Thyroid gland (tissue), 4 donors: ENCODE measurements at regions not wholly inside any gene's neighbourhood (a gene's known extent, or its start where the extent isn't known, plus 50 kb on each side); places are given as distances from the start of the nearest gene placed in this dataset.
"Not testable (repeated sequence)": the region's sequence is repeated elsewhere in the genome, so short reads cannot be mapped to it uniquely, and the experiment has no call there.

ENCODE experiments used
- DNase-seq, 2 donors: peaks; one replicate each; pipeline ENCODE4 v3.0.0-alpha.2; 2019
- H3K27ac ChIP-seq, 3 donors: fragments of 200-600 bp; sonication (generic); 1 replicate in 2 of 3; 2 replicates in 1 of 3; pipeline ENCODE4 v1.5.1; 2016 to 2019; ENCODE audit warnings: mild to moderate bottlenecking in 1 of 3, moderate library complexity in 1 of 3
- H3K27me3 ChIP-seq: fragments of 200-600 bp; sonication (generic); one replicate; pipeline ENCODE4 v1.5.1; 2019
- H3K36me3 ChIP-seq, 2 donors: fragments of 200-600 bp; sonication (generic); one replicate each; pipeline ENCODE4 v1.5.1; 2016 to 2019
- H3K4me1 ChIP-seq, 2 donors: fragments of 200-600 bp; sonication (generic); one replicate each; pipeline ENCODE4 v1.5.1; 2017 to 2019
- H3K4me3 ChIP-seq, 3 donors: fragments of 200-600 bp; sonication (generic); replicated peaks in 1 of 3; 1 replicate in 2 of 3; 2 replicates in 1 of 3; pipeline ENCODE4 v1.5.1; 2016; ENCODE audit warnings: mild to moderate bottlenecking in 1 of 3
- H3K9me3 ChIP-seq: fragments of 200-600 bp; sonication (generic); one replicate; pipeline ENCODE4 v1.5.1; 2017
- POLR2A ChIP-seq, 2 donors: fragments of 450-650 bp; IDR thresholded peaks; one replicate each; pipeline ENCODE4 v1.6.1; 2017; ENCODE audit warnings: antibody characterized with exemption in 2 of 2, mild to moderate bottlenecking in 2 of 2, moderate library complexity in 1 of 2
- WGBS, 2 donors: methylation state at CpG; one replicate each; pipeline ENCODE4 v1.1.5; 2017; 5-methylcytosine and 5-hydroxymethylcytosine counted together
- intact Hi-C: fragments of 100-400 bp; cut with DNase I; formaldehyde crosslinking; loops from one replicate; pipeline ENCODE4 v1.15.1; 2023
- TF ChIP-seq, protein P1 (sequence below), 6 experiments: fragments of 200-600 bp in 3 of 6; fragments of 450-650 bp in 3 of 6; sonication (generic) in 3 of 6; IDR thresholded peaks; one replicate each; pipeline ENCODE4 v1.5.1; 2016 to 2019; ENCODE audit warnings: antibody characterized with exemption in 6 of 6, mild to moderate bottlenecking in 2 of 6, inconsistent platforms in 1 of 6, moderate library complexity in 1 of 6

DNA sequence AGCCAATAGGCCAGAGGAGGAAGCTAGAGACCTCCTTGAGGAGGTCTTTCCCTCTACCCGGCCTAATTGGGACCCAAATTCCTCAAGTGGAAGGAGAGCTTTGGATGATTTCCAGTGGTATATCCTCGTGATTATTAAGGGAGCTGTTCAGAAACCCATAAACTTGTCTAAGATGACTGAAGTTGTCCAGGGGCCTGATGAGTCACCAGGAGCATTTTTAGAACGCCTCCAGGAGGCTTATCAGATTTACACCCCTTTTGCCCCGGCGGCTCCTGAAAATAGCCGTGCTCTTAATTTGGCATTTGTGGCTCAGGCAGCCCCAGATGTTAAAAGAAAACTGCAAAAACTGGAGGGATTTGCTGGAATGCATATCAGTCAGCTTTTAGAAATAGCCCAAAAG is 198.1 kb downstream of the ZNF486 start:
- peak overlapping the region; percentile 43 to 78 (median 75) for H3K27ac ChIP-seq
- H3K27me3 ChIP-seq, result no peaks in the 10 kb centered on the region
- H3K36me3 ChIP-seq, result no peaks in the 10 kb centered on the region
- no peaks in the 10 kb centered on the region for H3K9me3 ChIP-seq
- WGBS, 2 donors, result 38 to 41% methylated on average over 6 of the region's 6 CpGs
- peak; percentile 51 for DNase-seq
- H3K4me1 ChIP-seq, result peaks cover 40 to 57% of the 10 kb centered on the region in 2 donors
- TF ChIP-seq, protein P1, sequence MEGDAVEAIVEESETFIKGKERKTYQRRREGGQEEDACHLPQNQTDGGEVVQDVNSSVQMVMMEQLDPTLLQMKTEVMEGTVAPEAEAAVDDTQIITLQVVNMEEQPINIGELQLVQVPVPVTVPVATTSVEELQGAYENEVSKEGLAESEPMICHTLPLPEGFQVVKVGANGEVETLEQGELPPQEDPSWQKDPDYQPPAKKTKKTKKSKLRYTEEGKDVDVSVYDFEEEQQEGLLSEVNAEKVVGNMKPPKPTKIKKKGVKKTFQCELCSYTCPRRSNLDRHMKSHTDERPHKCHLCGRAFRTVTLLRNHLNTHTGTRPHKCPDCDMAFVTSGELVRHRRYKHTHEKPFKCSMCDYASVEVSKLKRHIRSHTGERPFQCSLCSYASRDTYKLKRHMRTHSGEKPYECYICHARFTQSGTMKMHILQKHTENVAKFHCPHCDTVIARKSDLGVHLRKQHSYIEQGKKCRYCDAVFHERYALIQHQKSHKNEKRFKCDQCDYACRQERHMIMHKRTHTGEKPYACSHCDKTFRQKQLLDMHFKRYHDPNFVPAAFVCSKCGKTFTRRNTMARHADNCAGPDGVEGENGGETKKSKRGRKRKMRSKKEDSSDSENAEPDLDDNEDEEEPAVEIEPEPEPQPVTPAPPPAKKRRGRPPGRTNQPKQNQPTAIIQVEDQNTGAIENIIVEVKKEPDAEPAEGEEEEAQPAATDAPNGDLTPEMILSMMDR (IDR thresholded peaks at IDR 0.05), result no peak
- TF ChIP-seq POLR2A (IDR thresholded peaks at IDR 0.05), result no peak
- intact Hi-C loops, result no loop called here
- no peak overlapping the region for H3K4me3 ChIP-seq

DNA sequence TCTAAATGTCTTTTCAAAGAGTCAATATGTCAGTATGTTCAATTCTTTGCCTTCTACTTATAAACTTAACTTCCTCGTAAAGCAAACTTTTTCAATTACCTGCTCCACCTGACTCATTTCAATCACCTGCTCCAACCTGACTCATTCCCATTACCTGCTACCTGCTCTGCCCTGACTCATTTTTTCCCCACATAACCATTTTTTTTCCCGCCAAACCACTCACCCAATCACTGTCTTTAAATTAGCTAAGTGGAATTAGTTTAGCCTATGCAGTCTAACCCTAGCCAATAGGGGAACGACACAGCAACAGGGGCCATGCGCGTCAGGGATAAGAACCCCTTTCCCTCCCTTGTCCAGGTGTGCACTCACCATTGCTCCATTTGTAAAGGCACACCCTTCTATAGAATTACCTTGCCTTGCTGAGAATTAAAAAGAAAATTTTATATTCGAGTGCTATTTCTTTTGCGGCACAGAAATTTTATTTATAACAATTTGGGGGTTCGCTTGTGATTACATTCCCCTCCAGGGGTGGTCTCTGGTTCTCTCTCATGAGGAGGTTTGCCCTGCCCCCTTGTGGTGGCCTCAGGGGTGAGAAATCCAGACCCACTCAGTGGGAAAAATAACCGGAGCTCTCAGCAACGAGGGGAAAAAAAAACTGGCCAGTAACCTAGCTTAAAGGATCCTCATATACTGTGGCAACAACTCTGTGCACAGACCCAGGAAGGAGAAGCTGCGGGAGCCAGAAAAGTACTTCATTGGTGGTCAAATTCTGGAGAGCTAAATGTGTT is 193.1 kb downstream of the ZNF486 start:
- Histone ChIP-seq H3K27ac (peak overlapping the region; percentile 48 to 76 (median 68)), H3K27me3 (no peaks in the 10 kb centered on the region), H3K36me3 (no peaks in the 10 kb centered on the region), H3K9me3 (no peaks in the 10 kb centered on the region), H3K4me1 (peaks cover 40 to 47% of the 10 kb centered on the region in 2 donors), H3K4me3 (no peak overlapping the region)
- intact Hi-C loops, result no loop called here
- WGBS, 2 donors, result 45 to 52% methylated on average over 11 of the region's 11 CpGs
- TF ChIP-seq, protein P1 (IDR thresholded peaks at IDR 0.05), result peak in 5 of 6 experiments; percentile 29 to 54 (median 49)
- no peak for TF ChIP-seq POLR2A (IDR thresholded peaks at IDR 0.05)
- peak; percentile 54 to 63 for DNase-seq

DNA sequence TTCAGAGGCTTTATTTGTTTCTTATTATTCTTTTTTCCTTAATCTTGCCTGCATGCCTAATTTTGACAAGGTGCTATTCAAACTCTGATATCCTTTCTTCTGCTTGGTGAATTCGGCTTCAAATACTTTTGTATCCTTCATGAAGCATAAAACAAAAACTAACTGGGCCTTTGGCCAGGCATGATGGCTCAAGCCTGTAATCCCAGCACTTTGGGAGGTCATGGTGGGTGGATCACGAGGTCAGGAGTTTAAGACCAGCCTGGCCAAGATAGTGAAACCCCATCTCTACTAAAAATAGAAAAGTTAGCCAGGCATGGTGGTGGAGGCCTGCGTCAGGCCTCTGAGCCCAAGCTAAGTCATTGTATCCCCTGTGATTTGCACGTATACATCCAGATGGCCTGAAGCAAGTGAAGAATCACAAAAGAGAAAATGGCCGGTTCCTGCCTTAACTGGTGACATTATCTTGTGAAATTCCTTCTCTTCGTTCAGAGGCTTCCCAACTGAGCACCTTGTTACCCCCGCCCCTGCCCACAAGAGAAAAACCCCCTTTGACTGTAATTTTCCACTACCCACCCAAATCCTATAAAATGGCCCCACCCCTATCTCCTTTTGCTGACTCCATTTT is 191.9 kb downstream of the ZNF486 start:
- intact Hi-C loops, H3K36me3 ChIP-seq, H3K9me3 ChIP-seq, H3K4me3 ChIP-seq, H3K27me3 ChIP-seq: not testable (repeated sequence)
- 63 to 71% methylated on average over 7 of the region's 7 CpGs for WGBS, 2 donors
- Histone ChIP-seq H3K4me1 (peaks cover 34 to 39% of the 10 kb centered on the region in 2 donors), H3K27ac (peak overlapping the region; percentile 66 to 76 (median 68))
- peak; percentile 76 to 77 for DNase-seq

- Histone ChIP-seq H3K4me1 (peaks cover 23 to 33% of the 10 kb centered on the region in 2 donors), H3K4me3 (no peak overlapping the region), H3K27me3 (no peaks in the 10 kb centered on the region), H3K36me3 (no peaks in the 10 kb centered on the region), H3K9me3 (no peaks in the 10 kb centered on the region), H3K27ac (peak overlapping the region; percentile 22 to 82 (median 66))
- no peak for TF ChIP-seq POLR2A (IDR thresholded peaks at IDR 0.05)
- TF ChIP-seq, protein P1 (IDR thresholded peaks at IDR 0.05), result no peak
- 47 to 62% methylated on average over 6 of the region's 6 CpGs for WGBS, 2 donors
- DNase-seq, result peak; percentile 80 to 83
- intact Hi-C loops, result no loop called here
Measured at GRCh38 chr19:20357921-20358320, 190.9 kb downstream of the ZNF486 start.

- no peak for TF ChIP-seq POLR2A (IDR thresholded peaks at IDR 0.05)
- TF ChIP-seq, protein P1 (IDR thresholded peaks at IDR 0.05), result no peak
- H3K36me3 ChIP-seq, result no peaks in the 10 kb centered on the region
Measured at GRCh38 chr19:20351244-20351643, 184.2 kb downstream of the ZNF486 start.

More at GRCh38 chr19:20351244-20351643, 184.2 kb downstream of the ZNF486 start:
- no peak for DNase-seq
- H3K4me3 ChIP-seq, result no peak overlapping the region
- peaks cover 0 to 4% of the 10 kb centered on the region in 2 donors for H3K4me1 ChIP-seq
- H3K9me3 ChIP-seq, result no peaks in the 10 kb centered on the region
- H3K27me3 ChIP-seq, result no peaks in the 10 kb centered on the region
- no peak overlapping the region for H3K27ac ChIP-seq
- intact Hi-C loops, result no loop called here
